NCI-H2171 treated with DMSO at 0.1 percent for 48 hours (cell line): ENCODE measurements at regions not wholly inside any gene's neighbourhood (a gene's known extent, or its start where the extent isn't known, plus 50 kb on each side); places are given as distances from the start of the nearest gene placed in this dataset.
"Not testable (repeated sequence)": the region's sequence is repeated elsewhere in the genome, so short reads cannot be mapped to it uniquely, and the experiment has no call there.

Source experiments
- DNase-seq: peaks from one replicate; lab custom pipeline; 2025; lab: John Stamatoyannopoulos, UW

GRCh38 chr16:86834451-86835035 is 256.2 kb downstream of the FOXL1 start:
- no peak for DNase-seq

- no peak for DNase-seq
These were observed 257.6 kb downstream of the FOXL1 start for GRCh38 chr16:86835982-86836381.

- no peak for DNase-seq
These were observed 258.3 kb downstream of the FOXL1 start for GRCh38 chr16:86836503-86837129.

- DNase-seq, result no peak
These were observed 265.5 kb downstream of the FOXL1 start for GRCh38 chr16:86843812-86844211.

- DNase-seq, result no peak
These were observed 266.3 kb downstream of the FOXL1 start for GRCh38 chr16:86844695-86845094.

- no peak for DNase-seq
These were observed 267.8 kb downstream of the FOXL1 start for GRCh38 chr16:86846136-86846535.

- DNase-seq, result no peak
These were observed 270.5 kb downstream of the FOXL1 start for GRCh38 chr16:86848821-86849220.

GRCh38 chr16:86850670-86851069 is 272.3 kb downstream of the FOXL1 start:
- DNase-seq, result no peak

- no peak for DNase-seq
These were observed 273.8 kb downstream of the FOXL1 start for GRCh38 chr16:86852135-86852534.

GRCh38 chr16:86854058-86854621 is 275.8 kb downstream of the FOXL1 start:
- no peak for DNase-seq

- no peak for DNase-seq
These were observed 276.4 kb downstream of the FOXL1 start for GRCh38 chr16:86854626-86855294.

- DNase-seq, result no peak
These were observed 278.7 kb downstream of the FOXL1 start for GRCh38 chr16:86856946-86857586.

GRCh38 chr16:86857807-86858206 is 279.5 kb downstream of the FOXL1 start:
- DNase-seq, result no peak

- no peak for DNase-seq
These were observed 280.2 kb downstream of the FOXL1 start for GRCh38 chr16:86858501-86858900.

- DNase-seq, result not testable (repeated sequence)
These were observed 283.0 kb downstream of the FOXL1 start for GRCh38 chr16:86861270-86861858.

GRCh38 chr16:86862595-86863280 is 284.4 kb downstream of the FOXL1 start:
- peak; percentile 55 for DNase-seq

- DNase-seq, result no peak
These were observed 285.3 kb downstream of the FOXL1 start for GRCh38 chr16:86863609-86864008.

- no peak for DNase-seq
These were observed 286.2 kb downstream of the FOXL1 start for GRCh38 chr16:86864586-86864985.

GRCh38 chr16:86865851-86866662 is 287.7 kb downstream of the FOXL1 start:
- DNase-seq, result no peak

- no peak for DNase-seq
These were observed 288.8 kb downstream of the FOXL1 start for GRCh38 chr16:86866986-86867722.
